A673 (cell line): ENCODE measurements at regions not wholly inside any gene's neighbourhood (a gene's known extent, or its start where the extent isn't known, plus 50 kb on each side); places are given as distances from the start of the nearest gene placed in this dataset.
"Not testable (repeated sequence)": the region's sequence is repeated elsewhere in the genome, so short reads cannot be mapped to it uniquely, and the experiment has no call there.

Experiments used
- BruUV-seq: library from RNA; stranded (reverse); fragments of 400-500 nt; replicated peaks from 2 replicates; lab custom pipeline; 2021; lab: Mats Ljungman, UMichigan
- CTCF ChIA-PET: fragments of 300-600 bp; sonication (Branson Sonifier 250); formaldehyde crosslinking; loops from one replicate; lab custom pipeline; 2022; ENCODE audit warnings: antibody characterized with exemption; lab: Charles Lee
- POLR2A ChIA-PET: fragments of 300-600 bp; sonication (Branson Sonifier 250); formaldehyde crosslinking; loops from one replicate; lab custom pipeline; 2022; ENCODE audit warnings: antibody characterized with exemption; ENCODE audit not compliant: low non-redundant PET; lab: Charles Lee
- DNase-seq: peaks from one replicate; pipeline ENCODE4 v3.0.0-alpha.2; 2015; ENCODE audit warnings: low spot score
- H3K27ac ChIP-seq: fragments of 200-600 bp; sonication (generic); 2 replicates; pipeline ENCODE4 v1.5.1; 2016; ENCODE audit warnings: mixed run types, low read depth, mild to moderate bottlenecking, mixed read lengths, antibody characterized with exemption, low read length; ENCODE audit not compliant: poor library complexity, severe bottlenecking
- H3K27me3 ChIP-seq: fragments of 200-600 bp; sonication (generic); replicated peaks from 2 replicates; pipeline ENCODE4 v1.6.1; 2017; ENCODE audit warnings: mixed run types, low read depth, mild to moderate bottlenecking, mixed read lengths, antibody characterized with exemption, low read length; ENCODE audit not compliant: insufficient read depth, poor library complexity
- H3K36me3 ChIP-seq: fragments of 200-600 bp; sonication (generic); 2 replicates; pipeline ENCODE4 v1.6.1; 2016; ENCODE audit warnings: mixed run types, mild to moderate bottlenecking, mixed read lengths, antibody characterized with exemption, low read length; ENCODE audit not compliant: insufficient read depth, poor library complexity, severe bottlenecking
- H3K4me1 ChIP-seq: fragments of 200-600 bp; sonication (generic); 2 replicates; pipeline ENCODE4 v1.6.1; 2017; ENCODE audit warnings: mixed run types, mild to moderate bottlenecking, mixed read lengths, antibody characterized with exemption, low read length; ENCODE audit not compliant: insufficient read depth, poor library complexity, severe bottlenecking
- H3K4me3 ChIP-seq: fragments of 200-600 bp; sonication (generic); 2 replicates; pipeline ENCODE4 v1.5.1; 2016; ENCODE audit warnings: low read depth, mixed run types, mild to moderate bottlenecking, mixed read lengths, low read length; ENCODE audit not compliant: poor library complexity, severe bottlenecking
- H3K9me3 ChIP-seq: fragments of 200-600 bp; sonication (generic); 2 replicates; pipeline ENCODE4 v1.6.1; 2016; ENCODE audit warnings: mixed run types, low read depth, mild to moderate bottlenecking, mixed read lengths, antibody characterized with exemption, low read length; ENCODE audit not compliant: poor library complexity, severe bottlenecking
- intact Hi-C: fragments of 100-400 bp; cut with micrococcal nuclease; formaldehyde crosslinking; loops from one replicate; pipeline ENCODE4 v1.10.0; 2022; ENCODE audit not compliant: unreplicated experiment

DNA sequence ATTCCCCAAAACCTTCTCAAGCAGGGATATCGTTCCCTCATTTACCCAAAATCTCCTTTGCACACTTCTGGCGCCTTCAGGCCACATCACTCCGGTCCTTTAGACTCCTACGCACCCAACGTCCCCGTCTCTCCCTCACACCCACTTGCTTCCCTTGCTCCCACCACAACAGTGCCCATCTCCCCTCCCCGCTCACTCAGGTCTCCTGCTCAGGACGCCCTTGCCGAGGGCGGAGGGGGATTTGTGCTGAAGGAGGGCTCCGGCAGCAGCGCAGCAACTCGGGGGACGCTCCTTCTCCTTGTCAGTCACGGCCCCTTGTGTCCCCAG, 71.6 kb downstream of the PCMTD2 start:
- DNase-seq, CTCF ChIA-PET, intact Hi-C loops, H3K36me3 ChIP-seq, BruUV-seq, H3K4me1 ChIP-seq, H3K27ac ChIP-seq, H3K9me3 ChIP-seq, H3K4me3 ChIP-seq, POLR2A ChIA-PET: not testable (repeated sequence)
- peaks cover 15% of the 10 kb centered on the region for H3K27me3 ChIP-seq

DNA sequence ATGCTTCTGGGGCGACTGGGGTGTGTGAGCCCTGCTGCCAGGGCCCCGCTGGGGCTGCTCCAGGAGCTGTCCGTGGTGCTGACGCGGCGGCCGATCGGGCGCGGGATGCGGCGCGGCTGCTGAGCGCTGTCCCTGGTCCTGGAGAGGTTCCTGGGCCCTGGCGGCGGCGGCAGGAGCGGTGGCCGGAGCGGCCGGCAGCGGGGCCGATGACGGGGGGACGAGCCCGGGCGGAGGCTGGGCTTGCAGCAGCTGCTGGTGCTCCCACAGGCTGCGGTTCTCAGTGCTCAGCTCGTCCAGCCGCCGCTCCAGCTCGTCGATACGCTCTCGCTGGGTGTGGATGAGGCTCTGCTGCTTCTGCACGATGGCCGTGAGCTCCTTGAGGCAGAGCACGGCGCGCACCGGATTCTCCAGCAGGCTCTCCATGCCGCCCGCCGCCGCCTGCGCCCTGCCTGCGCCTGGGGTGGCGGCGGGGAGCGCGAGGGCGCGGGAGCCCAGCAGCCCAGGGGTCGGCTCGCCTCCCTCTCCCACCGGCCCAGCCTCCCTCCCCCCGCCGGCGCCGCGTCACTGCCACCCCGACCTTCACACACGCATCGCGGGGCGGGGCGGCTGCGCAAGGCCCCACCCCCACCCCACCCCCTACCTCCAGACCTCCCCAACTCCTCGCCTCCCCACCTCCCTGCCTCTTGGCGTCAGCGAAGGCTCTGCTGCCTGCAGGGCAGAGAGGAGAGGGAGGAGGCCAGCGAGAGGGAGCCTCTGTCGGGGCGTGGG, 72.2 kb downstream of the PCMTD2 start:
- H3K4me3 ChIP-seq, H3K9me3 ChIP-seq, POLR2A ChIA-PET, BruUV-seq, intact Hi-C loops, H3K36me3 ChIP-seq, H3K4me1 ChIP-seq, CTCF ChIA-PET, H3K27ac ChIP-seq: not testable (repeated sequence)
- peaks cover 15% of the 10 kb centered on the region for H3K27me3 ChIP-seq
- DNase-seq = peak; percentile 23

DNA sequence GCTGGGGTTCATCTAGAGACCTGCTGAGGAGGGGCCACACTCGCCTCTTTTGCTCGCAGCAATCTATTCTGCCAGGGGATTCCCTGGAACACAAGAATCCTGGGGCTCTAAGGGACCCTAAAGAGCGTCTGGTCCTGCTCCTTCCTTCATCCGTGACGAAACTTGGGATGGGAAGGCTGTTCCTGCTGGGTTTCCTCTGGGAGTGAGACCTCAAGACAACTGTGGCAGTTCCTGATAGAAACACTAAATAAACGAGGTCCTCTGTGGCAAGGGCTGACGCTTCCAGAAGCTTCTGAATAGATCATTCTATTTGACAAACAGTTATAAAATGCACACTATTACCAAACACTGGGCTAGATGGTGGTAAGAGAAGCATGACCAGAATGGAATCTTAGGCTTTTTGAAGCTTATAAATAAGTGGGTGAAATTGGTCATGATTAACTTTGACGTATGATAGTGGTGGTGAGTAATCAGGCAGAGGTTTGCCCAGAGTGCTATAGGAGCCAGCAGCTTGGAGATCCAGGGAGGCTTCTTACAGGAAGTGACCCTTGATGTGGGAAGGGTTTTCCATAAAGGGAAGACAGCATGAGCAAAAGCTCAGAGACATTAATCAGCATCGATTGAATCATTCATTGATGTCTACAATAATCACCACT, 73.2 kb downstream of the PCMTD2 start:
- intact Hi-C loops, H3K4me1 ChIP-seq, H3K9me3 ChIP-seq, H3K36me3 ChIP-seq, POLR2A ChIA-PET, BruUV-seq, DNase-seq, H3K27ac ChIP-seq, H3K4me3 ChIP-seq, CTCF ChIA-PET: not testable (repeated sequence)
- peaks cover 13% of the 10 kb centered on the region for H3K27me3 ChIP-seq

DNA sequence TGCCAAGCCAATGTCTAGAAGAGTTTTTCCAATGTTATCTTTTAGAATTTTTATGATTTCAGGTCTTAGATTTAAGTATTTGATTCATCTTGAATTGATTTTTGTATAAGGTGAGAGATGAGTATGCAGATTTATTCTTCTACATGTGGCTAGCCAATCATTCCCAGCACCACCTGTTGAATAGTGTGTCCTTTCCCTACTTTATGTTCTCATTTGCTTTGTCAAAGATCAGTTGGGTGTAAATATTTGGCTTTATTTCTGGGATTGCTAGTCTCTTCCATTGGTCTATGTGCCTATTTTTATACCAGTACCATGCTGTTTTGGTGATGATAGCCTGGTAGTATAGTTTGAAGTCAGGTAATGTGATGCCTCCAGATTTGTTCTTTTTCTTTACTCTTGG, 77.1 kb downstream of the PCMTD2 start:
- H3K9me3 ChIP-seq, CTCF ChIA-PET, intact Hi-C loops, H3K4me1 ChIP-seq, H3K4me3 ChIP-seq, H3K27me3 ChIP-seq, DNase-seq, H3K27ac ChIP-seq, POLR2A ChIA-PET, BruUV-seq, H3K36me3 ChIP-seq: not testable (repeated sequence)
